IMR-90 (cell line): ENCODE measurements at regions not wholly inside any gene's neighbourhood (a gene's known extent, or its start where the extent isn't known, plus 50 kb on each side); places are given as distances from the start of the nearest gene placed in this dataset.

ENCODE experiments used
- ATAC-seq: fragments of 200-7000 bp; cut with Tn5 transposase; 2 replicates; pipeline ENCODE4 v1.9.1; 2020; ENCODE audit warnings: low read depth, mild to moderate bottlenecking, moderate library complexity
- BruUV-seq: library from RNA; stranded (reverse); fragments of 400-500 nt; replicated peaks from 2 replicates; lab custom pipeline; 2021; lab: Mats Ljungman, UMichigan
- CTCF ChIA-PET: fragments of 300-600 bp; formaldehyde crosslinking; extraction: SDS; loops from one replicate; lab custom pipeline; 2021; ENCODE audit warnings: antibody characterized with exemption; lab: Yijun Ruan, JAX
- POLR2A ChIA-PET: fragments of 300-600 bp; sonication (Branson Sonifier 250); formaldehyde crosslinking; loops from one replicate; lab custom pipeline; 2022; ENCODE audit warnings: antibody characterized with exemption; ENCODE audit not compliant: unreplicated experiment; lab: Charles Lee
- DNase-seq: peaks from one replicate; pipeline ENCODE4 v3.0.0; 2013
- H2AFZ ChIP-seq: replicated peaks from 2 replicates; pipeline ENCODE3; 2013; ENCODE audit warnings: low read length, mild to moderate bottlenecking; ENCODE audit not compliant: poor library complexity
- H2AK5ac ChIP-seq: 2 replicates; pipeline ENCODE4 v1.6.1; 2013; ENCODE audit warnings: low read depth, low read length, inconsistent platforms
- H2AK9ac ChIP-seq: replicated peaks from 2 replicates; pipeline ENCODE3; 2013; ENCODE audit warnings: mild to moderate bottlenecking, low read depth, low read length, moderate library complexity; ENCODE audit not compliant: poor library complexity
- H2BK120ac ChIP-seq: 2 replicates; pipeline ENCODE4 v1.6.1; 2013; ENCODE audit warnings: low read depth, low read length, inconsistent platforms
- H2BK15ac ChIP-seq: 3 replicates; pipeline ENCODE4 v1.6.1; 2013; ENCODE audit warnings: low read depth, low read length, inconsistent platforms
- H2BK20ac ChIP-seq: 2 replicates; pipeline ENCODE4 v1.6.1; 2013; ENCODE audit warnings: low read depth, mild to moderate bottlenecking, inconsistent platforms, low read length, moderate library complexity
- H2BK5ac ChIP-seq: 2 replicates; pipeline ENCODE4 v1.6.1; 2013; ENCODE audit warnings: mild to moderate bottlenecking, low read depth, low read length, inconsistent platforms; ENCODE audit not compliant: poor library complexity, severe bottlenecking
- H3K14ac ChIP-seq: replicated peaks from 2 replicates; pipeline ENCODE4 v1.6.1; 2013; ENCODE audit warnings: low read depth, low read length, inconsistent platforms
- H3K18ac ChIP-seq: 2 replicates; pipeline ENCODE4 v1.6.1; 2013; ENCODE audit warnings: low read depth, low read length, control low read depth
- H3K23ac ChIP-seq: 2 replicates; pipeline ENCODE4 v1.6.1; 2013; ENCODE audit warnings: low read depth, low read length, inconsistent platforms
- H3K27ac ChIP-seq: 2 replicates; pipeline ENCODE4 v1.5.1; 2013; ENCODE audit warnings: mild to moderate bottlenecking, control low read depth, low read length; ENCODE audit not compliant: insufficient read depth
- H3K27me3 ChIP-seq: 2 replicates; pipeline ENCODE4 v1.6.1; 2013; ENCODE audit warnings: low read length; ENCODE audit not compliant: control insufficient read depth, insufficient read depth
- H3K36me3 ChIP-seq: 2 replicates; pipeline ENCODE4 v1.6.1; 2013; ENCODE audit warnings: low read length, mixed read lengths; ENCODE audit not compliant: control insufficient read depth, insufficient read depth
- H3K4ac ChIP-seq: 2 replicates; pipeline ENCODE4 v1.6.1; 2013; ENCODE audit warnings: low read depth, low read length, inconsistent platforms
- H3K4me1 ChIP-seq: 2 replicates; pipeline ENCODE4 v1.6.1; 2013; ENCODE audit warnings: low read length, mixed read lengths; ENCODE audit not compliant: control insufficient read depth, insufficient read depth
- H3K4me2 ChIP-seq: 2 replicates; pipeline ENCODE4 v1.6.1; 2013; ENCODE audit warnings: low read depth, mild to moderate bottlenecking, control low read depth, low read length, moderate library complexity
- H3K4me3 ChIP-seq: 2 replicates; pipeline ENCODE4 v1.5.1; 2013; ENCODE audit warnings: low read depth, mild to moderate bottlenecking, control low read depth, low read length, moderate library complexity; ENCODE audit not compliant: insufficient read depth
- H3K56ac ChIP-seq: 2 replicates; pipeline ENCODE4 v1.6.1; 2013; ENCODE audit warnings: low read length, inconsistent platforms; ENCODE audit not compliant: insufficient read depth; ENCODE audit errors: extremely low read depth
- H3K79me1 ChIP-seq, 2 experiments: 2 replicates each; pipeline ENCODE4 v1.6.1; 2013; ENCODE audit warnings: low read length in 2 of 2, inconsistent platforms in 1 of 2, low read depth in 1 of 2
- H3K9ac ChIP-seq: 2 replicates; pipeline ENCODE4 v1.6.1; 2013; ENCODE audit warnings: low read depth, low read length, control low read depth
- H3K9me1 ChIP-seq: 2 replicates; pipeline ENCODE4 v1.6.1; 2013; ENCODE audit warnings: low read length, inconsistent platforms; ENCODE audit not compliant: insufficient read depth
- H3K9me3 ChIP-seq: 2 replicates; pipeline ENCODE4 v1.6.1; 2013; ENCODE audit warnings: low read length; ENCODE audit not compliant: control insufficient read depth, insufficient read depth
- H4K20me1 ChIP-seq: 2 replicates; pipeline ENCODE4 v1.6.1; 2013; ENCODE audit warnings: low read length, inconsistent platforms; ENCODE audit not compliant: insufficient read depth
- H4K5ac ChIP-seq: 2 replicates; pipeline ENCODE4 v1.6.1; 2013; ENCODE audit warnings: mild to moderate bottlenecking, low read depth, low read length, control low read depth
- H4K8ac ChIP-seq, 2 experiments: 2 replicates each; pipeline ENCODE4 v1.6.1; 2013; ENCODE audit warnings: low read depth in 2 of 2, low read length in 2 of 2, control low read depth in 1 of 2, inconsistent platforms in 1 of 2
- H4K91ac ChIP-seq: 2 replicates; pipeline ENCODE4 v1.6.1; 2013; ENCODE audit warnings: low read depth, low read length, inconsistent platforms; ENCODE audit not compliant: insufficient read depth
- BHLHE40 ChIP-seq: fragments of 150-350 bp; IDR thresholded peaks from 2 replicates; pipeline ENCODE4 v1.6.1; 2016; ENCODE audit warnings: mild to moderate bottlenecking, low read depth, low read length
- CEBPB ChIP-seq: IDR thresholded peaks from 2 replicates; pipeline ENCODE4 v1.6.1; 2012; ENCODE audit warnings: low read depth, low read length, improper control_type of control experiment
- CHD1 ChIP-seq: IDR thresholded peaks from 2 replicates; pipeline ENCODE4 v1.6.1; 2012; ENCODE audit warnings: low read depth, low read length, improper control_type of control experiment
- CTCF ChIP-seq: conservative IDR thresholded peaks from 2 replicates; pipeline ENCODE4 v1.5.1; 2012; ENCODE audit warnings: mild to moderate bottlenecking, low read depth, low read length, improper control_type of control experiment
- ELK1 ChIP-seq: fragments of 150-350 bp; IDR thresholded peaks from 2 replicates; pipeline ENCODE4 v1.6.1; 2016; ENCODE audit warnings: low read depth, mild to moderate bottlenecking, low read length, moderate library complexity, borderline replicate concordance
- FOS ChIP-seq: fragments of 150-350 bp; IDR thresholded peaks from 2 replicates; pipeline ENCODE4 v1.6.1; 2016; ENCODE audit warnings: low read depth, low read length
- MAFK ChIP-seq: IDR thresholded peaks from 2 replicates; pipeline ENCODE4 v1.6.1; 2012; ENCODE audit warnings: low read depth, low read length, improper control_type of control experiment
- MAZ ChIP-seq: IDR thresholded peaks from 2 replicates; pipeline ENCODE4 v1.6.1; 2012; ENCODE audit warnings: low read depth, mild to moderate bottlenecking, low read length, improper control_type of control experiment, moderate library complexity, borderline replicate concordance
- MXI1 ChIP-seq: IDR thresholded peaks from 2 replicates; pipeline ENCODE4 v1.6.1; 2012; ENCODE audit warnings: low read depth, mild to moderate bottlenecking, low read length, moderate library complexity, borderline replicate concordance
- NFE2L2 ChIP-seq: fragments of 150-350 bp; IDR thresholded peaks from 2 replicates; pipeline ENCODE4 v1.6.1; 2016; ENCODE audit warnings: low read depth, mild to moderate bottlenecking, low read length
- POLR2A ChIP-seq: IDR thresholded peaks from 2 replicates; pipeline ENCODE4 v1.6.1; 2012; ENCODE audit warnings: mild to moderate bottlenecking, low read depth, low read length
- RAD21 ChIP-seq: IDR thresholded peaks from 2 replicates; pipeline ENCODE4 v1.6.1; 2012; ENCODE audit warnings: low read length, improper control_type of control experiment
- RCOR1 ChIP-seq: IDR thresholded peaks from 2 replicates; pipeline ENCODE4 v1.6.1; 2012; ENCODE audit warnings: mild to moderate bottlenecking, low read length, improper control_type of control experiment; ENCODE audit not compliant: insufficient replicate concordance
- RFX5 ChIP-seq: IDR thresholded peaks from 2 replicates; pipeline ENCODE4 v1.8.0; 2012; ENCODE audit warnings: low read depth, mild to moderate bottlenecking, low read length, moderate library complexity
- SMC3 ChIP-seq: fragments of 150-350 bp; IDR thresholded peaks from 2 replicates; pipeline ENCODE4 v1.6.1; 2016; ENCODE audit warnings: low read depth, mild to moderate bottlenecking, antibody characterized with exemption, low read length, moderate library complexity
- dilution Hi-C: fragments of 300-500 bp; cut with HindIII; formaldehyde crosslinking; loops from one replicate; pipeline ENCODE4 v1.14.3; 2018; ENCODE audit warnings: low sequenced_read_pairs; ENCODE audit not compliant: unreplicated experiment
- in situ Hi-C: fragments of 300-500 bp; cut with MboI; formaldehyde crosslinking; loops from 3 replicates; pipeline ENCODE4 v1.14.3; 2019; ENCODE audit warnings: low sequenced_read_pairs, inconsistent platforms, mixed read lengths
- intact Hi-C: fragments of 100-400 bp; cut with micrococcal nuclease; formaldehyde crosslinking; loops from 2 replicates; pipeline ENCODE4 v1.10.0; 2022

- Histone ChIP-seq H4K8ac (no peak overlapping the region), H3K79me1 (no peaks in the 10 kb centered on the region), H4K20me1 (no peaks in the 10 kb centered on the region), H3K9ac (no peak overlapping the region), H3K4me1 (no peaks in the 10 kb centered on the region), H2AFZ (no peak overlapping the region), H3K4me3 (no peak overlapping the region), H3K27me3 (no peaks in the 10 kb centered on the region), H2BK15ac (no peak overlapping the region), H2BK20ac (no peak overlapping the region), H3K4me2 (no peak overlapping the region), H3K14ac (no peak overlapping the region), H3K9me3 (no peaks in the 10 kb centered on the region), H2AK5ac (no peak overlapping the region), H3K4ac (no peak overlapping the region), H2BK120ac (no peak overlapping the region), H3K36me3 (no peaks in the 10 kb centered on the region), H3K56ac (no peak overlapping the region), H3K23ac (no peak overlapping the region), H2AK9ac (no peak overlapping the region), H2BK5ac (no peak overlapping the region), H3K27ac (no peak overlapping the region), H3K18ac (no peak overlapping the region), H4K5ac (no peak overlapping the region), H3K9me1 (no peaks in the 10 kb centered on the region), H4K91ac (no peak overlapping the region)
- ATAC-seq, result no peak
- dilution Hi-C loops, result no loop called here
- no peak for DNase-seq
- TF ChIP-seq SMC3, result no peak
- no peak for TF ChIP-seq RCOR1
- no peak for TF ChIP-seq CEBPB
- TF ChIP-seq RAD21, result no peak
- TF ChIP-seq MXI1, result no peak
- no peak for TF ChIP-seq CHD1
- TF ChIP-seq ELK1, result no peak
- no peak for TF ChIP-seq CTCF
- TF ChIP-seq FOS, result no peak
- no peak for TF ChIP-seq BHLHE40
- no peak for TF ChIP-seq NFE2L2
- no peak for TF ChIP-seq RFX5
- no peak for TF ChIP-seq POLR2A
- no peak for TF ChIP-seq MAZ
- TF ChIP-seq MAFK, result no peak
- intact Hi-C loops, result no loop called here
- CTCF ChIA-PET, result no interaction called here
- in situ Hi-C loops, result no loop called here
- POLR2A ChIA-PET, result no interaction called here
- no TSS peak for BruUV-seq
These were observed 841.4 kb upstream of the EPHA7 start for GRCh38 chr6:94260765-94261164.
